Astrocyte of the spinal cord (primary cell): ENCODE measurements at regions not wholly inside any gene's neighbourhood (a gene's known extent, or its start where the extent isn't known, plus 50 kb on each side); places are given as distances from the start of the nearest gene placed in this dataset.

Experiments used
- DNase-seq: peaks from one replicate; pipeline ENCODE4 v3.0.0; 2011; ENCODE audit warnings: low read depth, low spot score
- H3K4me3 ChIP-seq: 2 replicates; pipeline ENCODE4 v1.5.1; 2011; ENCODE audit warnings: low read depth, mild to moderate bottlenecking, low read length, moderate library complexity
- CTCF ChIP-seq: IDR thresholded peaks from 2 replicates; pipeline ENCODE4 v1.5.1; 2012; ENCODE audit warnings: low read depth, mild to moderate bottlenecking, low read length, inconsistent platforms
- in situ Hi-C: cut with HindIII; loops from 2 replicates; pipeline ENCODE4 v1.10.0; 2017; ENCODE audit warnings: low sequenced_read_pairs

GRCh38 chr5:135114759-135115158, 80.7 kb upstream of the PITX1 start:
- TF ChIP-seq CTCF: no peak
- in situ Hi-C loops: no loop called here
- no peak overlapping the region for H3K4me3 ChIP-seq
- DNase-seq: no peak

DNA sequence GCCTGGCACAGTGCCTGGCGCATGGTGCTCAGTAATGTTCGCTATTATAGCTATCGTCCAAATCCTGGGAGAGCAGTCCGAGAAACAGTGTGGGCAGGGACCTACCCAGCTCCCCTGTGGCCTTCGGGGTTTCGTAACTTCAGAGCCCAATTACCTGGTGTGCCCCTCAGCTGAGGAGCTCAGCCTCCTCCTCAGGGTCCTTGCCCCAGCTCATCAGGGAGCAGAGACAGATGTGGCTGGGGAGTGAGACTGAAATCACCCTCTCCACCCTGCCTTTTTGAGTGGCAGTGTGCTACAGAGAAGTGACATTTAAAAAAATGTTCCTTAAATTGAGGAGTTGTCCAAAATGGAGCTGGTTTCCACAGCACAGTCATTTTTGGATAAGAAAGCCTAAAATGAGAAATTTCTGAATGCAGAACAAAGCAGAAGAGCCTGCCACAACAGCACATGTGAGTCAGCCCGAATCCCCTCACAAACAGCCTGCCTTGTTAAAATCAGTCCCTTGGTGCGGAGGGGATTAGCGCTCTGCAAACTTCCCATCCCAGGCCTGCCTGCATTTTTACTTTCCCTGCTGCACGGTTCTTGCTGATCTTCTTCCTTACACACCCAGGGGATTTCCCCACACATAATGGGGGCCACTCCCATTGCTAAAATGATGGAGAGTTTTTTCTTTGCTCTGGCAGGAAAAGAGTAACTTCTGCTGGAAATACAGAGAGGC, 78.1 kb upstream of the PITX1 start:
- H3K4me3 ChIP-seq: no peak overlapping the region
- TF ChIP-seq CTCF: no peak
- DNase-seq: no peak
- in situ Hi-C loops: no loop called here

DNA sequence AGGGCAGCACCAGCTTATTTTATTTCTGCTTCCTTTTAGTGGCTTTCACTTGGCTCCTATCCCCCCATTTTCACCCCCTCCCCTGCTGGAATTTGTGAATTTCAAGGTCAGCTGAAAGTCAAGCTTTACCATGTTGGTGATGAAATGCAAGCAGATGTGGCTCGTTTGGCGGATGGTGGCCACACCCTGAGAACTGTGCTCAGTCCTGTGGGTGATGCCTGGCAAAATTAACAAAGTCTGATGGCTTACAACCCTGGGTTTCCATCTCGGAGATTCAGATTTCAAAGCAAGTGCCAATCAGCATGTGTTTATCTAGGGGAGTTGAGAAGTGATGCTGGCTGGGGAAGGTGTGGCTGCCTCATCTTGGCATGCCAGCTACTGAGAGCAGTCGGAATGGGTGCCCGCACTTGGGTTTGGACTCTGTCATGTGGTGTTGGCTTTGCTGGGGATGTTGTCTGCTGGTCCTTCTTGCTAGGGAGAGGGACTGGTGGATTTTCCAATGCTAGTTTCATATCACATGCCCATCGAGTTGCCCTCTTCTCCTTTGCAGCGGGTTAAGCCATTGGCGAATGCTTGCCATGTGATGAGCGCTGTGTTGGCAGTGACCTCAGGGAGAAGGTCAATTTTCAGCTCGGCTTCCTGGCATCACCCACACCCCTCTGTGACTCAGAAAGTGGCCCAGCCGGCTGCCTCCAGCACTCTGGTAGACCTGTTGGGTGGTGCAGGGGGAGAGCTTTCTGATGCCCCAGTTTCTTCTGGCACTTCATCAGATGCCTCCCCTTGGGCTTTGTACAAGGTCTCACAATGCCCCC, 77.0 kb upstream of the PITX1 start:
- in situ Hi-C loops: no loop called here
- no peak overlapping the region for H3K4me3 ChIP-seq
- DNase-seq: no peak
- no peak for TF ChIP-seq CTCF

GRCh38 chr5:135108992-135109391, 75.0 kb upstream of the PITX1 start:
- DNase-seq: no peak
- no peak for TF ChIP-seq CTCF
- H3K4me3 ChIP-seq: no peak overlapping the region
- in situ Hi-C loops: no loop called here

DNA sequence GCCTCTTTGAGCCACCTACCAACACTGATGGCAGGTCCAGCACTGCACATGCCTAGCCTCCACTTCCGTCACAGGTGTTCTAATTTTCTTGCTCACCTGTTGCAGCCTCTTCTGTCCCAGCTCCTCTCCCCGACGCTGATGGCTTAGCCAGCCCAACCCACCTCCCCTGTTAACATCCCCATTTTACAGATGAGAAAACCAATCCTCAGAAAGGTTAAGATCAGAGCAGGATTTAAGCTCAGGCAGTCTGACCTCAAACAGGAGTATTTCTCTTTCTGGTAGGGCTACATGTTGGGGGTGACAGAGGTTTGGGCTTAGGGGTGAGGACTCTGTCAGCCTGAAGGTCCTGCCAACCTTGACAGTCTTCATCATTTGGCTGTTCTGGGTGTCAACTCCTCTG, 74.5 kb upstream of the PITX1 start:
- TF ChIP-seq CTCF: no peak
- no peak for DNase-seq
- H3K4me3 ChIP-seq: no peak overlapping the region
- in situ Hi-C loops: no loop called here

DNA sequence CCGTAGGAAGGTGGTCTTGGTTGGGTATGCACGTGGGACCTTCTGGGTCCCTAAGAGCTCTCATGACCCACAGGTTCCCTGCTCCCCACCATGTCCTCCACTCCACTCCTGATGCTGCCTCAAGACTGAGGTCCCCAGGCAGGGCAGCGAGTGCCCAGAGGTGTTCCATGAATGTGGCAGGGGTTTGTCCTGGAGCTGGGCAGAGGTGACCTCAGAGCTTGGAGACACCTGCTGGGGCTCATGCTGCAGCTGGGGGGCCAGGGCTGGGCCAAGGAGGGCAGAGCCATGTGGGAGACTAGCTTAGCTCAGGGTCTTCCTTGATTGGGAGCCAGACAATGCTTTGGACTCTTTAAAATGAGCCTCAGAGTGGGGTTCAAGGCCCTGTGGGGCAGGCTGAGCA, 74.0 kb upstream of the PITX1 start:
- no peak overlapping the region for H3K4me3 ChIP-seq
- in situ Hi-C loops: no loop called here
- TF ChIP-seq CTCF: no peak
- DNase-seq: no peak
